Bone marrow (tissue), 2 donors: ENCODE measurements at regions not wholly inside any gene's neighbourhood (a gene's known extent, or its start where the extent isn't known, plus 50 kb on each side); places are given as distances from the start of the nearest gene placed in this dataset.

ENCODE experiments used
- DNase-seq, 2 donors: peaks; one replicate each; lab custom pipeline; 2025; lab: John Stamatoyannopoulos, UW

- DNase-seq = no peak
These were observed 122.7 kb downstream of the ZNF518B start for GRCh38 chr4:10334506-10335028.

DNA sequence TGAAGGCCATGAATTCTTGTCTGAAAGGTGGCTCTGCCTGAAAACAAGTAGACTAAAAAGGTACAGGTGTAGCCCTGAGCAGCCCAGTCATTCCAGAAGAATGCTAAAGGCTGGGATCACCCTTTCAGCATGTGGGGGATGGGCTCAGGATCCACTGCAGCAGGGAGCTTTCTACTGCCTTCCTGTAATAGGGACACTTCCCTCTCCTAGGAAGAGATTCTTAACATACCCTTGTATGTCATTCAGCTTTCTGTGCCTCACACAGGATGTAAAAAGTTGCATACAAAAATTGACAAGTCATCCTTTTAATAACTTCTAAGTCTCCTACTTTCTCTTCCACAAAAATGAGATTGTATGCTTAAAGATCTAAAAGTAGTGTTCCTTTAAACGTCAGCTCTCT lies 123.3 kb downstream of the ZNF518B start:
- no peak for DNase-seq

GRCh38 chr4:10326075-10326474 lies 131.2 kb downstream of the ZNF518B start:
- no peak for DNase-seq

- DNase-seq = no peak
These were observed 135.3 kb downstream of the ZNF518B start for GRCh38 chr4:10321931-10322330.

- DNase-seq = no peak
These were observed 137.1 kb downstream of the ZNF518B start for GRCh38 chr4:10320130-10320529.

GRCh38 chr4:10317345-10317744 lies 139.9 kb downstream of the ZNF518B start:
- DNase-seq = no peak

DNA sequence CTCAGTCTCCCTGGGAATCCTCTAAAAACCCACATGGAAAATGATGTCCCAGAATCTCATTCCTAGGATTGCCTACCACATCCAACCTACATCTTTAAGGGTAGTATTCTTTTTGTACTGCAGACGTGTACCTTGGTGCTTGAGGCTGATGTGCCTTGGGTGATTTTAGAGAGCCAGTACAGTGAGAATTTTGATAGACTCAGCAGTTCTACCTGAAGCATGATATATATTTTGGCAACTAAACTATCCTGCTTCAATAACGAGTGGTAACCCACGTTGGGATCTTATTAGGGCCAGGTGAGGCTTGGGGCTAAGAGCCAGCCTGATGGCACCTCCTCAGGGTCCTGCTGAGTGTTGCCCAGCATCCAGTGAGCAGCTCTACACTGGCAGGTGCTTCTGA lies 140.4 kb downstream of the ZNF518B start:
- no peak for DNase-seq

DNA sequence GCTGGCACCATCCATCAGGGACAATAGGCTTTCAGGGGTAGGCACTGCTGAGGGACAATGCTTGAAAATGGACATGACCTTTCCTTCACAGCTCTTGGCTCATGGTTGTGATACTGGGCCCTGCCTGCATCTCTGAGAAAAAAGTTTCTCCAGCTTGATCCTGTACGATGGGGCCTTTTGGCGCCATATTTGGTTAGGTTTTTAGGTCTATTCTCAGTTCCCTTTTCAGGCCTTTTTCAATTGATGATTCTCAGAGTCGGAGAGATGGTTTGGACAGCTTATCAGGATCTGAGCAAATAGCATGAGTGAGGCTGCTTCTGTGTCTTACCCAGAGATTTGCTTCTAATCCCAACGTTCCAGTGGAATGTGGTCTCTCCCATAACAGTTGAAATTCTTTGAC lies 141.6 kb downstream of the ZNF518B start:
- no peak for DNase-seq

DNA sequence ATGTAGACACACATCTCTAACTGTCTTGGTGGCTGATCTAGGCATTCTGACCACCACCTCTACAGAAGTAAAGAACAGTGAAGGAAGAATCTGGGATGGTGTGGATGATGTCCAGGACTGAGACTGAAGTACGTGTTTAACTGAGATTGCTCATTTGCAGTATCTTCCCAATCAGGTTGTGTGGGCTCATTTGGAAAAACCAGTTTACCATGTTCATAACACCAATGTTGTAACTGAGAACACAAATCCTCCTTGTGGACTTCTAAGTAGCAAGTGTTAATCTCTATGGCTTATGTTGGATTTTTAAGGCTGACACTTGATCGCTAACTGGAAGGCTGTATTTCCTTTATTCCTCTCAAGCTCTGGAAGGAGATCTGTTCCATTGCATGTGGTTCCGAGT lies 144.7 kb downstream of the ZNF518B start:
- no peak for DNase-seq

- no peak for DNase-seq
These were observed 145.3 kb downstream of the ZNF518B start for GRCh38 chr4:10311939-10312338.

DNA sequence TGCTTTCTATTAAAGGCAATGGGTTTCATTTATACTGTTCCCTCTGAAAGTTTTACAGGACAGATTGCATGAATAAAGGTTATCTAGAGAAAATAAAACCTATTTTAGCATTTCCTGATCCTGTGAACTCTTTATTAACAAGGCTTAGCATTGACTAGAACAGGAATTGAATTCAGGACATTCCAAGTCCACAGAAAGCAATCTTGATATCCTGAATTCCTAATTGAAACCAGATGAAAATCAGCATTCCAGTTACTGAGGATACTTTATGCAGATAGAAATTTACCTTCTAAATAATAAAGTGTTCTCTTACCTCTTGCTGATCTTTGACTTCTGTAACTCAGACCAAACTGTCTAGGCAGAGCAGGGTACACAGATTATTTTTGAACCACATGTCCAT lies 151.4 kb downstream of the ZNF518B start:
- no peak for DNase-seq

DNA sequence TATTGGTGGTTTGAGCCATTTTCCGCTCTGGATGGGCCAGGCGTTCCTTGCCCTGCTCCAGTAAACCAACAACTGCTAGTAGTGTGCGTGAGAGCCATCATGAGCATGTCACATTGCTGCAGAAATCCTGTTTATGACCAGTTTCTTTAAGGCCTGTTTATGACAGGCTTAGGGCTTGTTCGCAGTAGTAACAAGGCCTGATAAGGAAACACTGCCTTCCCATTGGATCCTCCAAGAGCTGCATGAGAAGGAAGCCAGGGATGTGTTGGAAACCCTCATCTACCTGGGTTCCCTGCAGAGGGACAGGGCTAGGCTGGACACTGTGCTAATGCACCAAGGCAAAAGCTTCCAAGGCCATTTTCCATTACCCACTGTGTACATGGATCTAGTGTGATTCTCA lies 153.9 kb downstream of the ZNF518B start:
- no peak for DNase-seq

- no peak for DNase-seq
These were observed 155.1 kb downstream of the ZNF518B start for GRCh38 chr4:10302096-10302495.

GRCh38 chr4:10299601-10300000 lies 157.6 kb downstream of the ZNF518B start:
- DNase-seq = no peak

DNA sequence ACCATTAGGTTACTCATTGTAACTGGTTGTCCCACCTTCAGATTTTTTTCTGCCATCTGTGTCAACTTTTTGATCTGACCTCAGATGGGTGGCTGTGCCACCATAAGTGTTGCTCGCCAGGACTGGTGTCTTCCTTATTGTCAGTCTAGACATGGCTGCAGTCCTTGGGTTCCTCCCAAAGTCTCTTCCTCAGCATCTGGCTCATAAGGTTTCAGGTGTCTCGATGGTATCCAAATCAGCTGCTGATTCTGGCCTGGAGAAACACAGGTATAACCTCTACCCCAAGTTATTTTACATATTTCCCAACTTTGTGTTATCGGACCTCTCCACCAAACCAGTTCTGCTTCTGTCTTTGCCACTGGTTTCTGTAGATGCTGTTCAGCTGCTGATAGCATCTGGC lies 158.5 kb downstream of the ZNF518B start:
- DNase-seq = no peak

DNA sequence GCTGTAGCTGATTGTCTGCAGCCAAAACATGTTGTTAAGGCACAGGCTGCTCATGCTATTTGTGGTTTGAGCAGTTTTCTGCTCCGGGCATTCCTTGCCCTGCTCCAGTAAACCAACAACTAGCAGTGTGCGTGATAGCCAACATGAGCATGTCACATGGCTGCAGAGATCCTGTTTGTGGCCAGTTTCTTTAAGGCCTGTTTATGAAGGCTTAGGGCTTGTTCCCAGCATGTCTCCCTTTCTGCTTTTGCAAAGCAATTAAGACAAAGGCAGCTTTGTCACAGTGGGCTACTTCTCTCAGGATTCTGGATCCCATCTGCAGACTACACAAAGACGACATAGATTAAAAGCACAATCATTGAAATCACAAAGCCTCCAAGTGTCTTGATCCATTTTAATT lies 160.5 kb downstream of the ZNF518B start:
- DNase-seq = no peak

DNA sequence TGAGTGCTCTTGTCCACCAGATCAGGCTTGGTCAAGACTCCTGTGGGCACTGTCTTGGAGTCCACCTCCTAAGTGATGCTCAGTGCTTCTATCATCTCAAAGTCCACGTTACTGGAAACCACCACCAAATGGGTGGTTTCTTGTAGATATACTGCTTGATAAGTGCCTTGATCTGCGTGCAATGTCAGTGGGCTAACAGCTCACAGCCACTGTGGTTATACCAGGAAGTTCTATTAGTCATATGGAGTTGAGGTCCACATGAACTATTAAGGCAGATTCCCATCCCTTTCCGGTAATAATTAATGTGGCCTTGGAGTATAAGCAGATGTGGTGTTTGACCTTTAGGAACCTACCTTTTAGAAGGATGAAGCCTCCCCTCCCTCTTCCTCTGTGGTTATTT lies 161.9 kb downstream of the ZNF518B start:
- no peak for DNase-seq

DNA sequence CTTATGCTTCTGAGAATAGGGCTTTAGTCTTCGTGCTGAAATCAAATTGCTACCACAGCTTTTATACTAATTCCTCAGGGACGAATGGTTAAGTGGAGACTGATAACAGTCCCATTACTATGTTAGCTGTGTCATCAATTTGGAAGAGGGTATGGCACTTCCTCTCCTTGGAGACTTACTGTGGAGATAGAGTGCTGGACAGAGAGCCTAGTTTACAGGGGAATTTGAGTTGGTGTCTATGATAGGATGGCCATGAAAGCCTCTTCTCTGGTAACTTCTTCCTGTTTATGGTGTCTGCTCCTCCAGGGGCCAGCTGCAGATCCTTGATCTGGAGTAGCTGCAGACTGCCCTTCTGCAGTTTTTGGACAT lies 167.7 kb downstream of the ZNF518B start:
- no peak for DNase-seq

GRCh38 chr4:10288830-10289537 lies 168.2 kb downstream of the ZNF518B start:
- DNase-seq = no peak

DNA sequence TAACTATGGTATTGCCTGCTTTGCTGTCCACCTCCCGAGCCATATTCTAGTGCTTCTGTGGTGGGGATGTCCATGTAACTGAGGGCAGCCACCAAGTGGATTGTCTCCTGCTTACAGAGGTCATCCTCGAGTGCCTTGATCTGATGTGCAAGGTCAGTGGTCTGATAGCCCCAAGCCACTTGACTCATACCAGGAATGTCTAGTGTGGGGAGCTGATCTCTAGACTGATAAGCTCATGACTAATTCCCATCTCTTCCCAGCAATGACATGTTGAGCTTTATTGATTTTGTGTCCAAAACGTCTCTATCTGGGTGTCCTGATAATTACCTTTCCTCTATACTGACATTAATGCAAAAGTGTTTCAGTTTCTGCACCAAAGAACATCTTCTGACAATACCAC lies 168.4 kb upstream of the WDR1 start:
- no peak for DNase-seq

DNA sequence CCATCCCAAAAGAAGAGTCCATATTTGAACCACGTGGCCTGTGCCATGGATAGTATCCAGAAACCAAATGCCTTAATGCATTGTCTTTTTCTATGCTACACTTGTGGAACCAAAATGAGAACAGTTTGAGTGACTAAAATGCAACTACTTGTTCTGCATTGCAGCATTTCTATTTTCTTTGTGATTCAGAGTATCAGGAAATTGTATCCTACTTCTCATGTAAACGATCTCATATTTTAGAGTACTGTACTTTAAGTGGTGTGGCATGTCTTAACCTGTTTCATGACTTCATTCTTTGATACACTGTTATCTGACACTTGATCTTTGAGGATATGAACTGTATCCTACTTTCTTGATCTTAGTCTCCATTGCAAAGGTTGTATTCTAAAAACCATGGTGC lies 167.2 kb upstream of the WDR1 start:
- no peak for DNase-seq

DNA sequence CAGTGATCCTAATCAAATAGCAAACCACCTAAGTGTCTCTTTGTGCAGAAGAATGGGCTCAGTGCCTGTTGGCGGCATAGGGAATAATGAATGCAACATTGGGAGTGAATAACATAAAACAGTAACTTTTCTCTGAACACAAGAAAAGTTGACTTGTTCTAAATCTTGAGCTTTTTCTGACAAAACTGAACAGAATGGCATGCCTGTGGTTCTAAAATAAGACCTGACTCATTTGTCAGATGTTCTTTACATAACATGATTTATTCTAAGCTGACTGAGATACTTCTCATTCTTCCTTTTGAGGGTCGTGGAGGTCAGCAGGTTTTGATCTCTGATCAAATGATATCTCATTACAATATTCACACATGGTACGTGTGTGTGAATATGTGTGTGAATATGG lies 165.4 kb upstream of the WDR1 start:
- DNase-seq = no peak

- DNase-seq = no peak
These were observed 162.7 kb upstream of the WDR1 start for GRCh38 chr4:10279261-10279660.

- no peak for DNase-seq
These were observed 161.5 kb upstream of the WDR1 start for GRCh38 chr4:10278071-10278470.
